ENCODE measurements at regions not wholly inside any gene's neighbourhood (a gene's known extent, or its start where the extent isn't known, plus 50 kb on each side); places are given as distances from the start of the nearest gene placed in this dataset.

GRCh38 chr1:43024905-43025304 lies 66.2 kb upstream of the SLC2A1 start:
- TF ChIP-seq, protein P1, sequence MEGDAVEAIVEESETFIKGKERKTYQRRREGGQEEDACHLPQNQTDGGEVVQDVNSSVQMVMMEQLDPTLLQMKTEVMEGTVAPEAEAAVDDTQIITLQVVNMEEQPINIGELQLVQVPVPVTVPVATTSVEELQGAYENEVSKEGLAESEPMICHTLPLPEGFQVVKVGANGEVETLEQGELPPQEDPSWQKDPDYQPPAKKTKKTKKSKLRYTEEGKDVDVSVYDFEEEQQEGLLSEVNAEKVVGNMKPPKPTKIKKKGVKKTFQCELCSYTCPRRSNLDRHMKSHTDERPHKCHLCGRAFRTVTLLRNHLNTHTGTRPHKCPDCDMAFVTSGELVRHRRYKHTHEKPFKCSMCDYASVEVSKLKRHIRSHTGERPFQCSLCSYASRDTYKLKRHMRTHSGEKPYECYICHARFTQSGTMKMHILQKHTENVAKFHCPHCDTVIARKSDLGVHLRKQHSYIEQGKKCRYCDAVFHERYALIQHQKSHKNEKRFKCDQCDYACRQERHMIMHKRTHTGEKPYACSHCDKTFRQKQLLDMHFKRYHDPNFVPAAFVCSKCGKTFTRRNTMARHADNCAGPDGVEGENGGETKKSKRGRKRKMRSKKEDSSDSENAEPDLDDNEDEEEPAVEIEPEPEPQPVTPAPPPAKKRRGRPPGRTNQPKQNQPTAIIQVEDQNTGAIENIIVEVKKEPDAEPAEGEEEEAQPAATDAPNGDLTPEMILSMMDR (IDR thresholded peaks at IDR 0.05), result no peak
- TF ChIP-seq POLR2A (IDR thresholded peaks at IDR 0.05), result no peak
